ENCODE measurements at regions not wholly inside any gene's neighbourhood (a gene's known extent, or its start where the extent isn't known, plus 50 kb on each side); places are given as distances from the start of the nearest gene placed in this dataset.

GRCh38 chr5:108655750-108656450 lies 91.8 kb upstream of the FER start:
- no peak for DNase-seq (ENCODE audit: low read depth, low spot score)
- H3K4me1 Mint-ChIP-seq = peaks cover 20% of the 10 kb centered on the region
- no peak overlapping the region for H3K4me3 Mint-ChIP-seq
- no peaks in the 10 kb centered on the region for H3K27me3 Mint-ChIP-seq (ENCODE audit: low read depth)
- peaks cover 2% of the 10 kb centered on the region for H3K9me3 Mint-ChIP-seq
- no peak overlapping the region for H3K27ac Mint-ChIP-seq (ENCODE audit: unreplicated experiment)
- no peak for TF ChIP-seq CTCF (conservative IDR thresholded peaks at IDR 0.05)
- peaks cover 2% of the 10 kb centered on the region for H3K36me3 Mint-ChIP-seq (ENCODE audit: low read depth)

GRCh38 chr5:108654051-108654450 lies 93.6 kb upstream of the FER start:
- Mint-ChIP-seq H3K27me3 (ENCODE audit: low read depth) (no peaks in the 10 kb centered on the region), H3K4me3 (no peak overlapping the region), H3K9me3 (peaks cover 6% of the 10 kb centered on the region), H3K27ac (ENCODE audit: unreplicated experiment) (no peak overlapping the region), H3K4me1 (peaks cover 3% of the 10 kb centered on the region), H3K36me3 (ENCODE audit: low read depth) (peaks cover 2% of the 10 kb centered on the region)
- DNase-seq (ENCODE audit: low read depth, low spot score) = no peak
- no peak for TF ChIP-seq CTCF (conservative IDR thresholded peaks at IDR 0.05)

GRCh38 chr5:108653201-108653600 lies 94.5 kb upstream of the FER start:
- Mint-ChIP-seq H3K4me3 (no peak overlapping the region), H3K27me3 (ENCODE audit: low read depth) (no peaks in the 10 kb centered on the region), H3K4me1 (no peaks in the 10 kb centered on the region), H3K36me3 (ENCODE audit: low read depth) (no peaks in the 10 kb centered on the region), H3K9me3 (peaks cover 5% of the 10 kb centered on the region), H3K27ac (ENCODE audit: unreplicated experiment) (no peak overlapping the region)
- no peak for DNase-seq (ENCODE audit: low read depth, low spot score)
- no peak for TF ChIP-seq CTCF (conservative IDR thresholded peaks at IDR 0.05)

GRCh38 chr5:108650997-108651396 lies 96.7 kb upstream of the FER start:
- Mint-ChIP-seq H3K27ac (ENCODE audit: unreplicated experiment) (no peak overlapping the region), H3K36me3 (ENCODE audit: low read depth) (peaks cover 5% of the 10 kb centered on the region), H3K4me3 (no peak overlapping the region), H3K9me3 (peaks cover 7% of the 10 kb centered on the region), H3K27me3 (ENCODE audit: low read depth) (no peaks in the 10 kb centered on the region), H3K4me1 (no peaks in the 10 kb centered on the region)
- DNase-seq (ENCODE audit: low read depth, low spot score) = no peak
- TF ChIP-seq CTCF (conservative IDR thresholded peaks at IDR 0.05) = no peak

GRCh38 chr5:108649646-108650045 lies 98.1 kb upstream of the FER start:
- peaks cover 7% of the 10 kb centered on the region for H3K9me3 Mint-ChIP-seq
- no peak overlapping the region for H3K4me3 Mint-ChIP-seq
- DNase-seq (ENCODE audit: low read depth, low spot score) = no peak
- peaks cover 5% of the 10 kb centered on the region for H3K36me3 Mint-ChIP-seq (ENCODE audit: low read depth)
- no peaks in the 10 kb centered on the region for H3K27me3 Mint-ChIP-seq (ENCODE audit: low read depth)
- no peak for TF ChIP-seq CTCF (conservative IDR thresholded peaks at IDR 0.05)
- H3K27ac Mint-ChIP-seq (ENCODE audit: unreplicated experiment) = no peak overlapping the region
- peaks cover 10% of the 10 kb centered on the region for H3K4me1 Mint-ChIP-seq

Data from neural crest cell (in vitro differentiated cells).